Mucosa of descending colon (tissue), 3 donors: ENCODE measurements at regions not wholly inside any gene's neighbourhood (a gene's known extent, or its start where the extent isn't known, plus 50 kb on each side); places are given as distances from the start of the nearest gene placed in this dataset.
"Not testable (repeated sequence)": the region's sequence is repeated elsewhere in the genome, so short reads cannot be mapped to it uniquely, and the experiment has no call there.

ENCODE experiments used
- ATAC-seq: fragments of 200-7000 bp; cut with Tn5 transposase; one replicate; pipeline ENCODE4 v1.9.1; 2020; ENCODE audit warnings: mild to moderate bottlenecking, moderate library complexity
- DNase-seq, 3 donors: peaks; one replicate each; pipeline ENCODE4 v3.0.0-alpha.2; 2020
- H3K36me3 ChIP-seq: fragments of 200-600 bp; one replicate; pipeline ENCODE4 v1.8.0; 2021; ENCODE audit warnings: low read depth, mild to moderate bottlenecking
- H3K4me1 ChIP-seq: fragments of 200-600 bp; one replicate; pipeline ENCODE4 v1.8.0; 2021; ENCODE audit warnings: low read depth, mild to moderate bottlenecking
- H3K4me3 ChIP-seq: fragments of 200-600 bp; one replicate; pipeline ENCODE4 v1.8.0; 2021; ENCODE audit warnings: mild to moderate bottlenecking
- H3K9me3 ChIP-seq: fragments of 200-600 bp; one replicate; pipeline ENCODE4 v1.8.0; 2021; ENCODE audit warnings: mild to moderate bottlenecking
- intact Hi-C, 2 donors: fragments of 100-400 bp; cut with DNase I in 1 of 2; cut with micrococcal nuclease in 1 of 2; formaldehyde crosslinking; loops; one replicate each; pipeline versions ENCODE4 v1.11.0 to v1.11.1; 2022; cut with DNase I, micrococcal nuclease
- donor health status: DM: no; HTN: no; CAD: no; lungs with moderate emphysema.
- donor health status: DM: no; HTN: no; CAD: no.
- donor health status: DM: no; HTN: yes; CAD: no.

GRCh38 chrY:22113990-22114389 lies 68.7 kb downstream of the RBMY1F start:
- DNase-seq, H3K4me1 ChIP-seq, H3K9me3 ChIP-seq, H3K4me3 ChIP-seq, H3K36me3 ChIP-seq, intact Hi-C loops, ATAC-seq: not testable (repeated sequence)

DNA sequence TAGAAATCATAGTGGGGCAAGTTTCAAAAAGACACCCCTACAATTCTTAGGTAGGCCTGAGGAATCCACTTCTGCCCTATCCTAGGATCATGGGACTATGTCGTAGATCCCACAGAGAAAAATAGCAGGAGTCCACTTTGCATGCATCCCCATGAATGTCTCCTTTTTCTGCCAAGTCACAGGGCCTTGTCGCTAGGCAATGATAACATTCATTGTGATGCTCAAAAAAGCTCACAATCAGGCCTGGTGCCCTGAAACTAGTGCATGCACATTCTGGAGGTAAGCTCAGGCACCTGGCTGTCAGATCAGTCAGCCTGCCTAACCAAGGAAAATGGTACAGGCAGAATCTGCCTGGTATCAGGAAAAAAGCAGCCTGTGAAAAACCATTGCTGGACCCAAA lies 74.6 kb downstream of the RBMY1F start:
- H3K4me1 ChIP-seq, H3K4me3 ChIP-seq, DNase-seq, H3K36me3 ChIP-seq, ATAC-seq, H3K9me3 ChIP-seq, intact Hi-C loops: not testable (repeated sequence)

DNA sequence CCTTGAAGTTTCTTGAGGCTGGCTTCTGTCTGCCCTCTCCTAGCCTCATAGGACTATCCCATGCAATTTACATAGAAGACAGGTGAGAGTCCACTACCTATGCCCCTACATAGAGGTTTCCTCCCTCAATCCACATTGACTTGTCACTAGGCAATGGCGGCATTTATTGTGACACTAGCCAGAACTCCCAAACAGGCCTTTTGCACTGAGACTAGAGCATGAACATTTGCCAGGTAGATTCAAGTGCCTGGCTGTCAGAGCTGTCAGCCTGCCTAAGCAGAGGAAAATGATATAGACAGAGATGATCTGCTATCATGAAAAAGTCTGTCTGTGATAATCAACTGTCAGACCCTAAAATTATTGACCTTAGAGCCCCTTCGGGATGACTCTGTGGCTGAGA lies 81.2 kb downstream of the RBMY1F start:
- H3K9me3 ChIP-seq, H3K4me1 ChIP-seq, DNase-seq, ATAC-seq, H3K36me3 ChIP-seq, H3K4me3 ChIP-seq, intact Hi-C loops: not testable (repeated sequence)

- H3K9me3 ChIP-seq, H3K4me1 ChIP-seq, DNase-seq, H3K36me3 ChIP-seq, ATAC-seq, intact Hi-C loops, H3K4me3 ChIP-seq: not testable (repeated sequence)
These were observed 85.4 kb downstream of the RBMY1F start for GRCh38 chrY:22097310-22097709.

DNA sequence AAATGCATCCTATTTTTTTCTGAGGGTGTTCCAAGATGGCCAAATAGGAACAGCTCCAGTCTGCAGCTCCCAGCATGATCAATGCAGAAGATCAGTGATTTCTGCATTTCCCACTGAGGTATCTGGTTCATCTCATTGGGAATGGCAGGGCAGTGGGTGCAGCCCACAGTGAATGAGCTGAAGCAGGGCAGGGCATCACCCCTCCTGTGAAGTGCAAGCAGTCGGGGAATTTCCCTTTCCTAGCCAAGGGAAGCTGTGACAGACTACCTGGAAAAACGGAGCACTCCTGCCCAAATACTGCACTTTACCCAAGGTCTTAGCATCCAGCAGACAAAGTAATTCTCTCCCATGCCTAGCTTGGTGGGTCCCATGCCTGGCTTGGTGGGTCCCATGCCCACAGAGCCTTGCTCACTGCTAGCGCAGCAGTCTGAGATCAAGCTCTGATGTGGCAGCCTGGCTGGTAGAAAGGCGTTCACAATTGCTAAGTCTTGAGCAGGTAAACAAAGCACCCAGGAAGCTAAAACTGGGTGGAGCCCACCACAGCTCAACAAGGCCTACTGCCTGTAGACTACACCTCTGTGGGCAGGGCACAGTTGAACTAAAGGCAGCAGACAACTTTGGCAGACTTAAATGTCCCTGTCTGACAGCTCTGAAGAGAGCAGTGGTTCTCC lies 96.6 kb downstream of the RBMY1F start:
- intact Hi-C loops, H3K4me3 ChIP-seq, ATAC-seq, DNase-seq, H3K9me3 ChIP-seq, H3K4me1 ChIP-seq, H3K36me3 ChIP-seq: not testable (repeated sequence)

DNA sequence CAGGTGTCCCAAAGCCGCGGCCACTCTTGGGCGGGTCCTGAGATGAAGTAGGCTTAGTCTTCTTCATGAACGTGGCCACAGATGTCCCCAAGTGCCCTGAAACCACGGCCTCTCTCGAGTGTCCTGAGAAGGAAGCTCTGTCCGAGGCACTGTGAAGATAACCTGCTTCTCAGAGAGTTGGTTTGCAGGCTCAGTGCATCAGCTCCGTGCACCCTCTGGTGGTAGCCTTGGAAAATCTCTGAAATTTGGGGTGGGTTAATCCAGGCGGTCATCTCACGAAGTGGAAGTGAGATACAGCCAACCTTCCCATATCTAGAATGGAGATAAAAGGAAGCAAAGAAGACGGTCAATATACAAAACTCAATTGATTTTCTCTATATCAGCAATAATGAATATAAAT lies 110.5 kb downstream of the RBMY1F start:
- DNase-seq, H3K4me3 ChIP-seq, H3K9me3 ChIP-seq, ATAC-seq, H3K4me1 ChIP-seq, H3K36me3 ChIP-seq, intact Hi-C loops: not testable (repeated sequence)

DNA sequence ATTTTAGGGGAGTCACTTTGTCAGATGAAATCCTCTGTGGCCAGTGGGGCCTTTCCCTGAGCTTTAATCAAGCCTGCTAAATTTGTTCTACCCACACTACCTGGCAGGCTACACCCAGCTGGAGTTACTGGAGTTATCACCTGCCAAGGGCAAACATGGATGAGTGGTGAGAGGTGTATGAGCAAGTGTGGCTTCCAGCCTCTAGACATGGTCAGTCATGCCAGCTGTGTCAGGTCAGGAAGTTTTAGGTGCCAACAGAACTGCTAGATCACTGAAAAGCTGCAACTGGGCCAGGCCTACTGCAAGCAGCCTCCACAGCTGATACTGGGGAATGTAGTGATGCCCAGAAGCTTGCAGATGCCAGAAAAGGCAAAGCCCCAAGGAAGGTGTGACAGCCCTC lies 122.6 kb downstream of the RBMY1F start:
- H3K4me3 ChIP-seq, H3K36me3 ChIP-seq, H3K9me3 ChIP-seq, H3K4me1 ChIP-seq, intact Hi-C loops, ATAC-seq, DNase-seq: not testable (repeated sequence)

DNA sequence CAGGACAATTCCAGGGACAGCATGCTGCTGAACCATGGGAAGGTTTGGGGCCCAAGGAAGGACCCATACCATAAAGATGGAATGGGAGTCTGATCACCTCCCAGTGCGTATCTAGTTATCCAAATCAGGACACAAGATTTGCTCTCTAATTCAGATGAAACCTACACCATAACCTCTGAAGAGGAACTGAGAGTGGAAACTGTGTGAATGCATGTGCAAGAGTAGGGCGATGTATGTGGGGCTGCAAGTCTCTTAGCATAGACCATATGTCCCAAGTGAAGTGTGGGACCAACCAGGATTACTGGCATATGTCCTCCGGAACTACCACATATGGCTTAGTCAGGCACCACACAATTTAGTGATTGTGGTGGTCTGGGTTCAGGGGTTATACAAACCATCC lies 95.2 kb upstream of the RBMY1E start:
- intact Hi-C loops, ATAC-seq, H3K9me3 ChIP-seq, H3K4me3 ChIP-seq, H3K36me3 ChIP-seq, DNase-seq, H3K4me1 ChIP-seq: not testable (repeated sequence)

GRCh38 chrY:22001163-22001562 lies 83.3 kb upstream of the RBMY1E start:
- not testable (repeated sequence) for ATAC-seq

GRCh38 chrY:21987222-21987621 lies 69.4 kb upstream of the RBMY1E start:
- H3K4me1 ChIP-seq: not testable (repeated sequence)

More at GRCh38 chrY:22001163-22001562, 83.3 kb upstream of the RBMY1E start:
- H3K4me1 ChIP-seq, H3K9me3 ChIP-seq, DNase-seq, H3K4me3 ChIP-seq, intact Hi-C loops, H3K36me3 ChIP-seq: not testable (repeated sequence)

DNA sequence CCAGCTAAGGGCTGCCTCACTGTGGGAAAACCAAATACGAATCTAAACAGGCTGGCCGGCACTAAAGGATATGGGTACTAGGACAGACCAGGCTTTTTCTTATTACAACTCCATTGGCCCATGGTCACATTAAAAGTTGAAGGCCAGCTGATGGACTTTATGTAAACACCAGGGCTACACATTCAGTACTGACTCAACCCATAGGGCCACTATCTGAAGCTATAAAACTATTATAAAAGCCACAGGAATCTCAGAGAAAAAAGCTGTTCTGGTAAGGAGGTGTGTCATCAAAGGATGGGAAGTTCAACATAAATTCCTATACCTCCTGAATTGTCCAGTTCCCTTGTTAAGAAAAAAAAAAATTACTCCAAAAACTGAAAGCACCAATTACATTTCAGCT lies 63.1 kb upstream of the RBMY1E start:
- ATAC-seq, H3K4me3 ChIP-seq, H3K36me3 ChIP-seq, H3K4me1 ChIP-seq, intact Hi-C loops, H3K9me3 ChIP-seq: not testable (repeated sequence)
- DNase-seq: peak in 1 of 3 donors; percentile 8

More at GRCh38 chrY:21987222-21987621, 69.4 kb upstream of the RBMY1E start:
- intact Hi-C loops, H3K36me3 ChIP-seq, H3K4me3 ChIP-seq, DNase-seq, ATAC-seq, H3K9me3 ChIP-seq: not testable (repeated sequence)

DNA sequence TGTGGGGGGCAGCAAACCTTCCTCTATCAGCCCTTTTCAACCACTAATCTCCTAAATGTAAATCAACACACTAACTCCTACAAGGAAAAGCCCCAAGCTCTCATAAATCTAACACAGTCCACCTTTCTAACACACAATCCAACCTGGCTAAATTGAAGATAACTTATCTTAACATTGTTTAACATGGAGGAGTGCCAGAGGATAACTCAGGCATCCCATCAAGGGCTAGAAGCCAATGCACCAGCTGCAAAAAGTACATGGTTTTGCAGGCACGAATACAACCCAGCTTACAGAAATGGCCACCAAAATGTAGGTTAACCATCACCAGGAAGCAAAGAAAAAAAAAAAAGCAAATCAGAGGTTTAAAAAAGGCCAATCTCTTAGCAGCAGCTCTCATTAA lies 62.5 kb upstream of the RBMY1E start:
- H3K36me3 ChIP-seq, H3K4me1 ChIP-seq, intact Hi-C loops, DNase-seq, ATAC-seq, H3K9me3 ChIP-seq, H3K4me3 ChIP-seq: not testable (repeated sequence)

DNA sequence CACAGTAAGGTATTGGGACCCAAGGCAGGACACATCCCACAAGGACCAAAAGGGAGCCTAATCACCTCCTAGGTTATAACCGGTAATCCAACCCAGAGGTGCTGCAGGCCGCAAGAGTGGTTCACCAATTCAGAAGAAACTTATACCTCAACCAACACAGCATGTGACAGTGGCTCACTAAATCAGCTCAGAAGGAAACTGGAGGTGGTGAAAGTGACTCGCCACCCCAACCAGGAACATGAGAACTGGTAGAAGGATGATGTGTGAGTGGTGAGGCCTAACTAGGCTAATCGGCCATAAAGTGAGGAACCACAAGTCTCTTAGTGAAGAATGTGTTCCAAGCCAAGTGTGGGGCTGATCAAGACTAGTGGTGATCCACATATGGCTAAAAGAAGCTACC lies 61.3 kb upstream of the RBMY1E start:
- intact Hi-C loops, DNase-seq: not testable (repeated sequence)

DNA sequence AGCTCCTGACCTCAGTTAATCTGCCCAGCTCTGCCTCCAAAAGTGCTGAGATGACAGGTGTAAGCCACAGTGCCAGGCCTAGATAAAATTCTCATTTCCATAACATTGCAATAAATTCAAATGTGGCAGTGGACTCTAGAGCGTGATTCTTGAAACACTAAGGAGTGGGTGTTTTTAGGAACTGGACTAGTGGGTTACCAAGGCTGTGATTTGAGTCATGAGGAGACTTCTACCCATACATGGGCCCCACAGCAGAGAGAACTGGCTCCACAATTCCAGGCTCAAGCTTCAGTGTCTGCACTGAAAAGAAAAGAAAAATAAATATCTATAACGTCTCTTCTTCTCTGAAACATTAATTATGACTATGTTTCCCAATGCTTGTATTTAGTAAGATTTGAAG lies 60.4 kb upstream of the RBMY1E start:
- ATAC-seq, H3K4me1 ChIP-seq, DNase-seq, H3K9me3 ChIP-seq, H3K4me3 ChIP-seq, H3K36me3 ChIP-seq, intact Hi-C loops: not testable (repeated sequence)

More for the DNA sequence above, 61.3 kb upstream of the RBMY1E start:
- not testable (repeated sequence) for ATAC-seq, H3K4me3 ChIP-seq, H3K4me1 ChIP-seq, H3K36me3 ChIP-seq, H3K9me3 ChIP-seq
